ENCODE measurements at regions not wholly inside any gene's neighbourhood (a gene's known extent, or its start where the extent isn't known, plus 50 kb on each side); places are given as distances from the start of the nearest gene placed in this dataset.
"Not testable (repeated sequence)": the region's sequence is repeated elsewhere in the genome, so short reads cannot be mapped to it uniquely, and the experiment has no call there.

GRCh38 chr13:90049989-90050671 is 1297.4 kb upstream of the MIR17HG start:
- ATAC-seq (no peak), DNase-seq (no peak)
- intact Hi-C loops (cut with micrococcal nuclease) = no loop called here

- no peak for ATAC-seq
- intact Hi-C loops (cut with micrococcal nuclease) = no loop called here
- DNase-seq = no peak
Measured at GRCh38 chr13:90055121-90055520, 1292.4 kb upstream of the MIR17HG start.

GRCh38 chr13:90055760-90056159 is 1291.7 kb upstream of the MIR17HG start:
- intact Hi-C loops (cut with micrococcal nuclease) = no loop called here
- no peak for DNase-seq

GRCh38 chr13:90064226-90064625 is 1283.3 kb upstream of the MIR17HG start:
- intact Hi-C loops (cut with micrococcal nuclease); ATAC-seq; DNase-seq: not testable (repeated sequence)

More at GRCh38 chr13:90055760-90056159, 1291.7 kb upstream of the MIR17HG start:
- no peak for ATAC-seq

- no peak for ATAC-seq
- no peak for DNase-seq
- intact Hi-C loops (cut with micrococcal nuclease) = no loop called here
Measured at GRCh38 chr13:90068658-90069057, 1278.8 kb upstream of the MIR17HG start.

- intact Hi-C loops (cut with micrococcal nuclease) = no loop called here
- DNase-seq (no peak), ATAC-seq (no peak)
Measured at GRCh38 chr13:90070362-90070761, 1277.1 kb upstream of the MIR17HG start.

- ATAC-seq (no peak), DNase-seq (no peak)
- intact Hi-C loops (cut with micrococcal nuclease) = no loop called here
Measured at GRCh38 chr13:90070837-90071525, 1276.5 kb upstream of the MIR17HG start.

- no peak for ATAC-seq
- intact Hi-C loops (cut with micrococcal nuclease) = no loop called here
Measured at GRCh38 chr13:90084684-90085290, 1262.7 kb upstream of the MIR17HG start.

GRCh38 chr13:90089051-90089450 is 1258.4 kb upstream of the MIR17HG start:
- intact Hi-C loops (cut with micrococcal nuclease) = no loop called here
- DNase-seq (no peak), ATAC-seq (no peak)

More at GRCh38 chr13:90084684-90085290, 1262.7 kb upstream of the MIR17HG start:
- no peak for DNase-seq

- ATAC-seq = no peak
- DNase-seq = no peak
- intact Hi-C loops (cut with micrococcal nuclease) = no loop called here
Measured at GRCh38 chr13:90091611-90092010, 1255.9 kb upstream of the MIR17HG start.

GRCh38 chr13:90094357-90094756 is 1253.1 kb upstream of the MIR17HG start:
- intact Hi-C loops (cut with micrococcal nuclease) = no loop called here
- no peak for ATAC-seq
- DNase-seq = no peak

- intact Hi-C loops (cut with micrococcal nuclease) = no loop called here
- DNase-seq (no peak), ATAC-seq (no peak)
Measured at GRCh38 chr13:90098577-90098976, 1248.9 kb upstream of the MIR17HG start.

GRCh38 chr13:90099847-90100246 is 1247.6 kb upstream of the MIR17HG start:
- intact Hi-C loops (cut with micrococcal nuclease) = no loop called here
- DNase-seq (no peak), ATAC-seq (no peak)

GRCh38 chr13:90103099-90103784 is 1244.2 kb upstream of the MIR17HG start:
- ATAC-seq (no peak), DNase-seq (no peak)
- intact Hi-C loops (cut with micrococcal nuclease) = no loop called here

GRCh38 chr13:90104764-90105163 is 1242.7 kb upstream of the MIR17HG start:
- no peak for DNase-seq
- intact Hi-C loops (cut with micrococcal nuclease) = no loop called here
- no peak for ATAC-seq

- no peak for ATAC-seq
- intact Hi-C loops (cut with micrococcal nuclease) = no loop called here
- DNase-seq = no peak
Measured at GRCh38 chr13:90105276-90105675, 1242.2 kb upstream of the MIR17HG start.

- DNase-seq (no peak), ATAC-seq (no peak)
- intact Hi-C loops (cut with micrococcal nuclease) = no loop called here
Measured at GRCh38 chr13:90105849-90106496, 1241.5 kb upstream of the MIR17HG start.

GRCh38 chr13:90107661-90108060 is 1239.8 kb upstream of the MIR17HG start:
- ATAC-seq (no peak), DNase-seq (no peak)
- intact Hi-C loops (cut with micrococcal nuclease) = no loop called here

GRCh38 chr13:90108547-90108946 is 1238.9 kb upstream of the MIR17HG start:
- no peak for DNase-seq
- no peak for ATAC-seq
- intact Hi-C loops (cut with micrococcal nuclease) = no loop called here
